Cardiac fibroblast (primary cell): ENCODE measurements at regions not wholly inside any gene's neighbourhood (a gene's known extent, or its start where the extent isn't known, plus 50 kb on each side); places are given as distances from the start of the nearest gene placed in this dataset.
"Not testable (repeated sequence)": the region's sequence is repeated elsewhere in the genome, so short reads cannot be mapped to it uniquely, and the experiment has no call there.

Experiments used
- DNase-seq, 2 donors: peaks; one replicate each; pipeline versions ENCODE4 v3.0.0 to v3.0.0-alpha.2; 2010; ENCODE audit warnings: low read depth in 2 of 2
- H3K4me3 ChIP-seq, 2 donors: replicated peaks in 1 of 2; 1 replicate in 1 of 2; 2 replicates in 1 of 2; pipeline ENCODE4 v1.5.1; 2011; ENCODE audit warnings: low read depth in 2 of 2, low read length in 2 of 2, mild to moderate bottlenecking in 2 of 2, moderate library complexity in 1 of 2
- TF ChIP-seq, protein P1 (sequence below): IDR thresholded peaks from one replicate; pipeline ENCODE4 v1.5.1; 2011; ENCODE audit warnings: low read depth, mild to moderate bottlenecking, low read length, inconsistent platforms

DNA sequence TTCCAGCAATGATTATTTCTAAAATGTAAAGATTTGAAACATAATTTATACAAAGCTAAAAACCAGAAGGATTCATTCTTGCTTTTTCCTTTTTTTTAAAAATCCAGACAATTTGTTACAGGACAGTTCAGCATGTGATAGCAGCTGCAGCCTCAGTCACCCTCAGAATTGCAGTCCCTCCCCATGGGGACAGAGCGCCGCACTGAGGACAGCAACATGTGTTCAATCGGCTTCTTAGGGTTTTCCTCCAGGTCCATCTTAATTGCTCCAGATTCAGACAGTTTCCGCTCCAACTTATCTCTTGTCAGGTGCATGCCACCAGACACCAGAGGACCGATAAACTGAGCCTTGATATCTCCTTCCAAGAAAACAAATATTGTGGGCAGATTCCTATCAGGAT is 134.9 kb upstream of the TBC1D5 start:
- H3K4me3 ChIP-seq, result no peak overlapping the region
- TF ChIP-seq, protein P1, sequence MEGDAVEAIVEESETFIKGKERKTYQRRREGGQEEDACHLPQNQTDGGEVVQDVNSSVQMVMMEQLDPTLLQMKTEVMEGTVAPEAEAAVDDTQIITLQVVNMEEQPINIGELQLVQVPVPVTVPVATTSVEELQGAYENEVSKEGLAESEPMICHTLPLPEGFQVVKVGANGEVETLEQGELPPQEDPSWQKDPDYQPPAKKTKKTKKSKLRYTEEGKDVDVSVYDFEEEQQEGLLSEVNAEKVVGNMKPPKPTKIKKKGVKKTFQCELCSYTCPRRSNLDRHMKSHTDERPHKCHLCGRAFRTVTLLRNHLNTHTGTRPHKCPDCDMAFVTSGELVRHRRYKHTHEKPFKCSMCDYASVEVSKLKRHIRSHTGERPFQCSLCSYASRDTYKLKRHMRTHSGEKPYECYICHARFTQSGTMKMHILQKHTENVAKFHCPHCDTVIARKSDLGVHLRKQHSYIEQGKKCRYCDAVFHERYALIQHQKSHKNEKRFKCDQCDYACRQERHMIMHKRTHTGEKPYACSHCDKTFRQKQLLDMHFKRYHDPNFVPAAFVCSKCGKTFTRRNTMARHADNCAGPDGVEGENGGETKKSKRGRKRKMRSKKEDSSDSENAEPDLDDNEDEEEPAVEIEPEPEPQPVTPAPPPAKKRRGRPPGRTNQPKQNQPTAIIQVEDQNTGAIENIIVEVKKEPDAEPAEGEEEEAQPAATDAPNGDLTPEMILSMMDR, result no peak
- no peak for DNase-seq

DNA sequence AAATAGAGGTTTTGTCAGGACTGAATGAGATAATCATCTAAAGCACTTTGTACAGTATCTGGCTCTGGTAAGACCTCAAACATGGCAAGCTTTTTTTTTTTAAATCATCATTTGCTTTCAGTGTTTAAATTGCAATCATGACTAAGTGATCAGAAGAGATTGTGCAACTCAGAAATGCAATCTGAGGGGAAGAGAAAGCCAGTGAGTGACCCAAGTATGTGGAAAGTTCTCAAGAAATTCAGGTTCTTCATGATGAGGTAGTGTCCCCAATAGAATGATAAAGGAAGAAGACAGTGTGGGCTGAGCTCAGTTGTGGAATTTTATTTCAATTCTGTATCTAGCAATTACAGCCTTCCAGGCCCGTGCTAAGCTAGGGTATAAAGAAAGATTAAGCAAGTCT is 132.2 kb upstream of the TBC1D5 start:
- no peak overlapping the region for H3K4me3 ChIP-seq
- TF ChIP-seq, protein P1, result no peak
- DNase-seq, result no peak

DNA sequence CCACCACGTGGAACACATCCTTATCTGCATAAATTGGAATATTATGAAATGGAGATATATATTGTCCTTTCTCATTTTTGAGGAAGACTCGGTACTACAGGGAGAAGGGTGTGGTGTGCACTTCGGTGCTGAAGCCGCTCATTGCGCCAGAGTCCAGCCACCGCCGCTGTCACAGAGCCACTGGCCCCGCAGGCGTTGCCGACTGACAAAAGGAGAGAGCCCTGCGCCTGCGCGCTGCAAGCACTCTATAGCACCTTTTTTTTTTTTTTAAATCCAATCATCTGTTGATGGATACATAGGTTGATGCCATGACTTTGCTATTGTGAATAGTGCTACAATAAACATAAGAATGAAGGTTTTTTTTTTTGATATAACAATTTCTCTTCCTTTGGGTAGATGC is 130.0 kb upstream of the TBC1D5 start:
- TF ChIP-seq, protein P1, result no peak
- no peak for DNase-seq
- H3K4me3 ChIP-seq, result no peak overlapping the region

DNA sequence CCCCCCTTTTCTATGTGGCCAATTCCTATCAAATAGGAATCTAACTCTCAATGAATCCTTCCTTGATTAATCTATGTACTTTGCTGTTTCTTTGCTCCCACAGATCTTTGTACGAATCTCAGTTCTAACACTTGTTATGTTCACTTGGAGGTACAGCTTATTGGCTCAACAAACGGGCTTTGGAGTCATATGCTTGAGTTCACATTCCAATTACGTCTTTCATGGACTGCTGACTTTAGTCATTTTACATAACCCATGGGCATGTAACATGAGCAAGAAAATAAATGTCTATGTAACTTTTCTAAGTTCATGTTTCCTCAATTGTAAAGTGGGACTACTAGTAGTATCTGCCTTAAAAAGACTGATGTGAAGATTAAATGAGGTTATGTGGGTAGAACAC is 123.2 kb upstream of the TBC1D5 start:
- no peak for DNase-seq
- TF ChIP-seq, protein P1, result no peak
- no peak overlapping the region for H3K4me3 ChIP-seq

DNA sequence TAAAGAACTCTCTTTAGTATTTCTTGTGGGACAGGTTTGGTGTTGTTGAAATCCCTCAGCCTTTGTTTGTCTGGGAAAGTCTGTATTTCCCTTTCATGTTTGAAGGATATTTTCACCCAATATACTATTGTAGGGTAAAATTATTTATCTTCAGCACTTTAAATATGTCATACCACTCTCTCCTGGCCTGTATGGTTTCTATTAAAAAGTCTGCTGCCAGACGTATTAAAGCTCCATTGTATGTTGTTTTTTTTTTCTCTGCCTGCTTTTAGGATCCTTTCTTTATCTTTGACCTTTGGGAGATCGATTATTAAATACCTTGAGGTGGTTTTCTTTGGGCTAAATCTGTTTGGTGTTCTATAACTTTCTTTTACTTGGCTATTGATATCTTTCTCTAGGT is 119.0 kb upstream of the TBC1D5 start:
- H3K4me3 ChIP-seq, result no peak overlapping the region
- TF ChIP-seq, protein P1, result no peak
- DNase-seq, result no peak

DNA sequence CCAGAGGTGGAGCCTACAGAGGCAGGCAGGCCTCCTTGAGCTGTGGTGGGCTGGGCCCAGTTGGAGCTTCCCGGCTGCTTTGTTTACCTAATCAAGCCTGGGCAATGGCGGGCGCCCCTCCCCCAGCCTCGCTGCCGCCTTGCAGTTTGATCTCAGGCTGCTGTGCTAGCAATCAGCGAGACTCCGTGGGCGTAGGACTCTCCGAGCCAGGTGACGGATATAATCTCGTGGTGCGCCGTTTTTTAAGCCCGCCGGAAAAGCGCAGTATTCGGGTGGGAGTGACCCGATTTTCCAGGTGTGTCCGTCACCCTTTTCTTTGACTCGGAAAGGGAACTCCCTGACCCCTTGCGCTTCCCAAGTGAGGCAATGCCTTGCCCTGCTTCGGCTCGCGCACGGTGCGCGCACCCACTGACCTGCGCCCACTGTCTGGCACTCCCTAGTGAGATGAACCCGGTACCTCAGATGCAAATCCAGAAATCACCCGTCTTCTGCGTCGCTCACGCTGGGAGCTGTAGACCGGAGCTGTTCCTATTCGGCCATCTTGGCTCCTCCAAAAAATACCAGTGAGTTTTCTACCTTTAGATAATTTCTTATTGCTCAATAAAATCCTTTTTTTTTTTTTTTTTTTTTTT is 118.5 kb upstream of the TBC1D5 start:
- H3K4me3 ChIP-seq, DNase-seq: not testable (repeated sequence)

DNA sequence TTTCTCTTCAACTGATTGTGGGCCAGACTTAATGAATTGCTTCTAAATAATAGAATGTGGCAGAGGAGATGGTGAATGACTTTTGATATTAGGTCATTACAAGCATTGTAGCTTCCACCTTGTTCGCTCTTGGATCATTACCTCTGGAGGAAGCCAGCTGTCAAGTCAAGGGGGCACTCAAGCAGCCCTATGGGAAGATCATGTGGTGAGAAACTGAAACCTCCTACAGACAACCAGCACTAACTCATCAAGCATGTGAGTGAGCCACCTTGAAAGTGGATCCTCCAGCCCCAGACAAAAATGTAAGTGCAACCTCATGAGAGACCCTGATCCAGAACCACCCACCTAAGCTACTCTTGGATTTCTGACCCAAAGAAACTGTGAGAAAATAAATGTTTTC is 109.8 kb upstream of the TBC1D5 start:
- no peak overlapping the region for H3K4me3 ChIP-seq
- DNase-seq, result no peak
- TF ChIP-seq, protein P1, result no peak
